Gastroesophageal sphincter (tissue), 4 donors: ENCODE measurements at regions not wholly inside any gene's neighbourhood (a gene's known extent, or its start where the extent isn't known, plus 50 kb on each side); places are given as distances from the start of the nearest gene placed in this dataset.

Experiments used
- ATAC-seq: fragments of 150-250 bp; one replicate; pipeline ENCODE4 v1.9.1; 2016; ENCODE audit warnings: mild to moderate bottlenecking, moderate library complexity
- H3K27ac ChIP-seq, 4 donors: fragments of 200-600 bp; sonication (generic) in 3 of 4; 1 replicate in 3 of 4; 2 replicates in 1 of 4; pipeline ENCODE4 v1.5.1; 2016 to 2019
- H3K27me3 ChIP-seq: fragments of 200-600 bp; sonication (generic); one replicate; pipeline ENCODE4 v1.5.1; 2019
- H3K36me3 ChIP-seq, 2 donors: fragments of 200-600 bp; sonication (generic); one replicate each; pipeline ENCODE4 v1.5.1; 2019; ENCODE audit warnings: control low read depth in 1 of 2
- H3K4me1 ChIP-seq, 3 donors: fragments of 200-600 bp; sonication (generic); 1 replicate in 2 of 3; 2 replicates in 1 of 3; pipeline ENCODE4 v1.5.1; 2016 to 2019; ENCODE audit warnings: control low read depth in 2 of 3
- H3K4me3 ChIP-seq, 2 donors: fragments of 200-600 bp; sonication (generic); one replicate each; pipeline ENCODE4 v1.5.1; 2019; ENCODE audit warnings: mild to moderate bottlenecking in 1 of 2, moderate library complexity in 1 of 2
- H3K9me3 ChIP-seq, 3 donors: fragments of 200-600 bp; sonication (generic); one replicate each; pipeline ENCODE4 v1.5.1; 2017 to 2019; ENCODE audit warnings: control low read depth in 2 of 3
- CTCF ChIP-seq, 4 experiments: fragments of 200-600 bp in 2 of 4; fragments of 450-650 bp in 2 of 4; sonication (generic) in 1 of 4; IDR thresholded peaks; one replicate each; pipeline ENCODE4 v1.5.1; 2017 to 2019; ENCODE audit warnings: antibody characterized with exemption in 4 of 4, mild to moderate bottlenecking in 2 of 4, moderate library complexity in 2 of 4
- EP300 ChIP-seq: sonication (generic); formaldehyde crosslinking; IDR thresholded peaks from one replicate; pipeline ENCODE4 v1.6.1; 2017; ENCODE audit warnings: antibody characterized with exemption, mild to moderate bottlenecking
- POLR2A ChIP-seq, 2 donors: fragments of 450-650 bp; IDR thresholded peaks; one replicate each; pipeline ENCODE4 v1.6.1; 2017; ENCODE audit warnings: antibody characterized with exemption in 2 of 2, mild to moderate bottlenecking in 2 of 2, moderate library complexity in 1 of 2
- POLR2AphosphoS5 ChIP-seq: sonication (generic); formaldehyde crosslinking; IDR thresholded peaks from one replicate; pipeline ENCODE4 v1.6.1; 2017; ENCODE audit warnings: antibody characterized with exemption
- WGBS, 2 donors: methylation state at CpG; one replicate each; pipeline ENCODE4 v1.1.5; 2018; ENCODE audit warnings: low coverage in 1 of 2; 5-methylcytosine and 5-hydroxymethylcytosine counted together

GRCh38 chr17:36825951-36826350 is 111.3 kb upstream of the LHX1 start:
- no peak overlapping the region for H3K4me3 ChIP-seq
- no peaks in the 10 kb centered on the region for H3K36me3 ChIP-seq
- no peak for ATAC-seq
- no peak overlapping the region for H3K27ac ChIP-seq
- H3K4me1 ChIP-seq = no peaks in the 10 kb centered on the region
- H3K27me3 ChIP-seq = peaks cover 75% of the 10 kb centered on the region
- WGBS, 2 donors = 10 to 30% methylated on average over 4 of the region's 9 CpGs
- TF ChIP-seq POLR2A (IDR thresholded peaks at IDR 0.05) (no peak), POLR2AphosphoS5 (no peak), CTCF (IDR thresholded peaks at IDR 0.05) (no peak), EP300 (no peak)
- H3K9me3 ChIP-seq = no peaks in the 10 kb centered on the region

GRCh38 chr17:36827081-36827480 is 110.2 kb upstream of the LHX1 start:
- H3K4me1 ChIP-seq = no peaks in the 10 kb centered on the region
- H3K4me3 ChIP-seq = no peak overlapping the region
- H3K36me3 ChIP-seq = no peaks in the 10 kb centered on the region
- no peak for ATAC-seq
- peaks cover 63% of the 10 kb centered on the region for H3K27me3 ChIP-seq
- TF ChIP-seq CTCF (IDR thresholded peaks at IDR 0.05) (no peak), EP300 (no peak), POLR2A (IDR thresholded peaks at IDR 0.05) (no peak), POLR2AphosphoS5 (no peak)
- no peak overlapping the region for H3K27ac ChIP-seq
- H3K9me3 ChIP-seq = no peaks in the 10 kb centered on the region
- 20 to 23% methylated on average over 1 to 5 of the region's 10 CpGs for WGBS, 2 donors

- Histone ChIP-seq H3K27me3 (peaks cover 45% of the 10 kb centered on the region), H3K36me3 (no peaks in the 10 kb centered on the region), H3K27ac (no peak overlapping the region), H3K4me3 (no peak overlapping the region), H3K4me1 (no peaks in the 10 kb centered on the region), H3K9me3 (no peaks in the 10 kb centered on the region)
- 70 to 79% methylated on average over 4 of the region's 5 CpGs for WGBS, 2 donors
- TF ChIP-seq POLR2AphosphoS5 (no peak), POLR2A (IDR thresholded peaks at IDR 0.05) (no peak), EP300 (no peak), CTCF (IDR thresholded peaks at IDR 0.05) (no peak)
- no peak for ATAC-seq
Measured at GRCh38 chr17:36829676-36830075, 107.6 kb upstream of the LHX1 start.

- no peaks in the 10 kb centered on the region for H3K36me3 ChIP-seq
- H3K27ac ChIP-seq = no peak overlapping the region
- H3K4me3 ChIP-seq = no peak overlapping the region
- peaks cover 24% of the 10 kb centered on the region for H3K27me3 ChIP-seq
- TF ChIP-seq CTCF (IDR thresholded peaks at IDR 0.05) = no peak
- no peak for TF ChIP-seq POLR2AphosphoS5
- TF ChIP-seq POLR2A (IDR thresholded peaks at IDR 0.05) = no peak
- TF ChIP-seq EP300 = no peak
- ATAC-seq = no peak
- no peaks in the 10 kb centered on the region for H3K9me3 ChIP-seq
- WGBS, 2 donors = 100% methylated on average over 1 of the region's 1 CpG
- H3K4me1 ChIP-seq = no peaks in the 10 kb centered on the region
Measured at GRCh38 chr17:36833279-36833678, 104.0 kb upstream of the LHX1 start.

GRCh38 chr17:36835036-36835435 is 102.2 kb upstream of the LHX1 start:
- no peaks in the 10 kb centered on the region for H3K9me3 ChIP-seq
- H3K27me3 ChIP-seq = peaks cover 29% of the 10 kb centered on the region
- 60% methylated on average over 4 of the region's 4 CpGs; no CpG with 5 or more reads in 1 of the 2 donors for WGBS, 2 donors
- no peaks in the 10 kb centered on the region for H3K36me3 ChIP-seq
- no peak for ATAC-seq
- no peaks in the 10 kb centered on the region for H3K4me1 ChIP-seq
- H3K4me3 ChIP-seq = no peak overlapping the region
- no peak overlapping the region for H3K27ac ChIP-seq
- TF ChIP-seq POLR2A (IDR thresholded peaks at IDR 0.05) = no peak
- no peak for TF ChIP-seq EP300
